ENCODE measurements at regions not wholly inside any gene's neighbourhood (a gene's known extent, or its start where the extent isn't known, plus 50 kb on each side); places are given as distances from the start of the nearest gene placed in this dataset.
A peak's percentile ranks its signal among the peaks of the same experiment; 100 is the strongest.

DNA sequence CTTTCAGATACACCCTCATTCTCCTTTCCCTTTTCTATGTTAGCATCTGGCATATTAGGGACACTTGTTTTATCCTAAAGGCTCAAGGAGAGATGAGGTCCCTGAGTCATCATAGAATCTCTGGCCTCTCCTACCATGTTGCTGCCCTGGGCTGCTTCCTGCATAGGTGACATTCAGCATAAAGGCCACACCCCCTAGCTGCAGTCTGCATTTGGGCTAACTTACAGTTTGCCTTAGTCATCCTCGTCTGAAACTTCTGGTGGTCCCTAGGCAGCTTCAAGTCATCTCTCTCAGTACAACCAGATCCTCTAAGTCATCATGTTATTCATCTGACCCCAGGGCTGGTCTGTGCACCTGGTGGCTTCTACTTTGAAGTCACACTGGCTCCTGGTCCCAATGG is 982.7 kb upstream of the NR2F2 start:
- no peak for DNase-seq

DNA sequence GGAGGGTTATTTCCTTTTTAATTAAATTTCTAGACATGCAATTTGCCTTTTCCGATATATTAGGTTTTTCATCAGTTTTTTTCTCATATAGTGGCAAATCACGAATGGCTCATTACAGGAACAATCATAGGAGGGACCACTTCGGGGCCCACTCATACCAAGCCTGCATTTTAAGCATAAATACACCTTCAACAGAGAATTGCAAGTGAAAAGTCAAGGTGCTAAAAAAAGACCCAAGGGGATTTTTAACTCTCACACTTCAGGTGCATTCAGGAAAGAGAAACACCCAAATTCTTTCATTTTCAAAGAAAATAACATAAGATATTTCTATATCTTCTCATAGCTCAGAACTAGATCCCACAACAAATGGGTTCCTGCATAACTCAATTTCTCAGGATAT is 979.6 kb upstream of the NR2F2 start:
- DNase-seq = no peak

DNA sequence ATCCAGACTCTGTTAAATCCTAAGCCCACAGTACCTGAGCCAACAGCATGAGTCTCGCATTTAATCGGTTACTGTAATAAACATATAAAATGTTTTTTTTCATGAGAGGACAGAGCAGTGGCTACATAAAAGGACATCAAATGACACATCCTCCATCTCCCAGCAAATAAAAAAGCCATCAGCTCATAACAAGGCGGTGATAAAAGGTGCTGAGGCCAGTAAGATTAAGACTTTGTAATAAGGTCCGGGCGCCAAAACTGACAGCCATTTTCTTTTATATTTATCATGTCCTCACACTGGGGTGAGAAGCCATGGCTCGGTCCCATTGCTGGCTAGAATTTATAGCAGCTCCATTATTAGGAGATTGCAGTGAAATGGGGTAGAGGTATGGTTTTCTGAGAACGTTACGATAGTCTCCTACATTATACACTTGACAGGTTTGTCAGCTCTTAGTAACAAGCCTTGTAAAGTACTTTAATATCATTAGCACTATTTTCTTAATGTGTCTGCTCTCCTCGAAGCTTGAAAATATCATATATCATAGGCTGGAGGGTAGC is 977.8 kb upstream of the NR2F2 start:
- DNase-seq = no peak

DNA sequence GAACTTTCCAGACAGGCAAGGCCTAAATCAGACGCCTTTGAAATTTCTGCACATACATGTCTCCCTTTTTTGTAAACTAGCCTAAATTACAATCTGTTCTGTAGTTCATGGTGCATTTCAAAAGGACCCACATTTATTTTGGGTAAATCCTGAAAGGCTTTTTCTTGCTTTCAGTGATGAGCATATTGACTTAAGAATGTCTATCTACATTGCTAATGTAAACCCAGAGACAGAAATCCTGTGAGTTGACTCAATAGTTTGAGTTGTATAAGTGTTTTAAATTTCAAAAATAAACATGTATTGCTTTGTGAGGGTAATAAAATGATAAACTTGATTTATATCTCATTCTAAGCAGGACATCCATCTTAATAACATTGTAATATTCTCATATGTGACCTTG is 977.0 kb upstream of the NR2F2 start:
- no peak for DNase-seq

DNA sequence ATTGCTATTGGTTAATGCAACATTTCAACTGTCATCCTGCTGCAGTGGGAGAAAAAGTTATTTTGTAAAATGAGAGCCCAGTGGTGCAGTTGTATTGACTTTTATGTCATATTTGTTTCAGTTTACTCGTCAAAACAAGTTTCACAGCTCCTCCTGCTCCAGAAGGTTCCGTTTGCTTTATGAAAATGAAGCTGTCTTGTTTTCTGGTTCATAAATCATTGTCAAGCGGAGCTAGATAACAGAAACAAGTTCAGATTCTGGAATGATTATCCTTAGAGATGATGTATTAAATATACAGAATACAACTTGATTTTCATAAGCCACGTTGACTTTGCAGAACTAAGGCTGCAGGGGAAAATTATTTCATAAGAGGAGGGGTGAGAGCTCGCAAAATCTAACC is 970.5 kb upstream of the NR2F2 start:
- DNase-seq = no peak

DNA sequence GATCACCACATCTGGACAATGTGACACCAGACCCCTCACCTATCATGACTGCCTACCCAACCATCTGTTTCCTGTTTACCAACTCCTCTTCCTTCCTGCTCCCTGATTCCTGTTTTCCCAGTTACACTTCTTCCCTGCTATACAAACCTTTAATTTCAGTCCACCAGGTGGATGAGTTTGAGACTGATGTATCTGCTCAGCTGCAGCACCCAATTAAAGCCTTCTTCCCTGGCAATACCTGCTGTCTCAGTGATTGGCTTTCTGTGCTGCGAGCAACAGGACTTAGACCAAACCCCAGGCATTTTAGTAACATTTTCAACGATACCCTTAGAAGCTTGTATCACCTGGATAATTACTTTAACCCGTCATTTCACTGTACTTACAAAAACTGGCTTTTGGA is 968.2 kb upstream of the NR2F2 start:
- no peak for DNase-seq

DNA sequence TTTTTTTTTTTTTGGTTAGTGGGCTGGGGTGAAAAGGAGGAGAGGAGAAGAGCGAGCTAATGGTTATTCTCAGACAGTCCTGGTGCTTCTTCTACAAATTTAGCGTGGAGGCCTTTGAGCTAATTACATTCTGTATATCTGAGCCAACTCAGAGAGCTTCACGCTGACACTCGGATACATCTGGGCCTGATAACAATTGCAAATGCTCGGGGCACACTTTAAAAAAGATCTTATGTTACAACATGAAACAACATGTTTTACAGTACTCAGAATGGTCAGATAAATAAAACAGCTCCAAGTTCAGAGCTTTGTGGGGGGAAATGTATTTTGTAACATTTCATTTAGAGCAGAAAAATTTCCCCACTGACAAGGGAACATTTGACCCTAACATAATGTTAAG is 966.9 kb upstream of the NR2F2 start:
- DNase-seq = peak; percentile 9

DNA sequence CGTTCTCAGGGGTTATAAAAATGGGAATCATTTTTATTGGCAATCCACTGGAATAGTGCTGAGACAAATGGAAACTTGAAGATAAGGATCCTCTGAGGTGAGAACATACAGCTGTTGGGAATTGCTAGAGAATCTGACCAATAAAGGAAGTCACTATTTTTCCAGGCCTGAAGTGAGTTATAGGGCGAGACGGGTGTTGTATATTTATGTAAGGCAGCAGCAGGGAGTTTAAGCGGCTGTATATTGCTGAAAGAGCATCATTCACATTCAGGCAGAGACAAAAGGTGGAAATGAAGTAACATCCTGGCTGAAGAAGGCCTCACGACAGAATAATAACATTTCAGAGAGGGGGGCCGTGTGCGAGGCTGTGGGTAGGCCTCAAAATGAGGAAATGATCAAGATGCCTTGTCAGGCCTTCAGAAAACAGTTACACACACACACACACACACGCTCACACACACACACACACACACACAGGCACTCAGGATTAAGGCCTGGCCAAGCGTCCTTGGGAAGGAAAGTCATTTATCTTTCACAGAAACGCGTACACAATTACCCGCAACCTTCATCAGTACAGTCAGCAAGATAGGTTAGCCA is 964.9 kb upstream of the NR2F2 start:
- DNase-seq = no peak

DNA sequence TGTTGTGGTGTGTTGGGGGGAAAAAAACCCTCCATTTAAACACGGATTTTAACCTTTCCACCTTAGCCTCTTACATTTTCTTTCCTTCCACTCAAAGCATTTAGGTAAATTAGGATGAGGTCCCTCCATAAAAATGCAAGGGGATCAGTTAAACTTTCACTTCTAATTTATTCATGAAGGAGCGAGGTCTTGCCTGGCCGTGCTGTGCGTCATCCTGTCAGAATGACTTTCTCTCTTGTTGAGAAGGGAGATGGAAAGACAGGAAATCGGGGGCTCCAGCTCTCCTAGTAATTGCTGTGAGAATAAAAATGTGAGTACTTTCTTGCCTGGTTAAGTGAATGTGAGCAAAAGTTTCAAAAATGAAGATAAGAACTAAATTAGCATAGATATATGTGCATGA is 962.3 kb upstream of the NR2F2 start:
- no peak for DNase-seq

DNA sequence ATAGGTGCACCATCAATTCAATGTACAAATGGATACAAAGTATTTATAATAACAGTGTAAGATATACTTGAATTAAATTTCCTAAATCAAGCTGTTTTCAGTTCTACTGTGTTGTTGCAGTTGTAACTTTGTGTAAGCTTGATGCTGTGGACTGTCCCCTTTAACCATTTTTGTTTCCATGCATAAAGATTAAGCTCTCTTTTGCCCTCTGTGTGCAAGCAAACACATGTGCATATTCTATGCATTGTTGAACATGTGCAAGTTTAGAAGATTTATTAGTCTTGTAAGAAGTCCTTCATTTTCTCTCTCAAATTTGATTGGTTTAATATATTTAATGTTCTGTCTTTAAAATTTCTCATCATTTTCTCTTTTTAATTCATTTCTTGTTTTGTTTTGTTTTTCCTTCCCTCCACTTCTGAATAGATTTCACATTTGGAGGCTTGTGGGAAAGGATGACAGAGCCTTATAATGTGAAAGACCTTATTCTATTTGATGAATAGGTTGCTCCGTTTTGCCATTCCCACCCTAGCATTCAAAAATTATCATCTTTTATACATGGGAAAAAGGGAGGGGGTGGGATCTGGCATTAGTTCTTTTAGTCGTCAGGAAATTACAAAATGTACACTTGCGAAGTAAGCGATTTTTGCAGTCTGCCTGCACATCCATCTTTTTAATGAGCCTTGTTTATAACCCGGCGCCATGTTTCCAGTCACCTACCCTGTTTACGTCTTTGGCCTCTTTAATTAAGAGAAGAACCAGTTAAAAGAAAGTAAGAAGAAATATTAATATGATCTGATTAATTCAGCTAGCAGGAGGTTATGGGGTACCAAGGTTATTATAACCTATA is 961.5 kb upstream of the NR2F2 start:
- DNase-seq = no peak

DNA sequence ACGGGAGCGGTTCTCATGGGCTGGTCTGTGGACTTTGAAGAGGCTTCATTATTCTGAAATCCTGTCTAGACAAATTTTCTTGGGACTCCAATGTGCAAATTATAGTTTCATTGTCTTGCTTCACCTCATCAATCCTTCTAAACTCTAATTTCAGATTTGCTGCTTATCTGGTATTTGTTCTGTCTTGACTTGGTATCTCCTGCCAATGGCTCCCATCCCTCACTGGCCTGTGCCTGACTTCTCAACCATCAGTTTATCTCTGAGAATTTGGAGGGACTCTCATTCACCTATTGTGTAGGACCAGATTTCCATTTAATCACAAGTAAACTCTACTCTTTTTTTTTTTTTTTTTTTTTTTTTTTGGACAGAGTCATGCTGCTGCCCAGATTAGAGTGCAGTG is 960.2 kb upstream of the NR2F2 start:
- DNase-seq = no peak

DNA sequence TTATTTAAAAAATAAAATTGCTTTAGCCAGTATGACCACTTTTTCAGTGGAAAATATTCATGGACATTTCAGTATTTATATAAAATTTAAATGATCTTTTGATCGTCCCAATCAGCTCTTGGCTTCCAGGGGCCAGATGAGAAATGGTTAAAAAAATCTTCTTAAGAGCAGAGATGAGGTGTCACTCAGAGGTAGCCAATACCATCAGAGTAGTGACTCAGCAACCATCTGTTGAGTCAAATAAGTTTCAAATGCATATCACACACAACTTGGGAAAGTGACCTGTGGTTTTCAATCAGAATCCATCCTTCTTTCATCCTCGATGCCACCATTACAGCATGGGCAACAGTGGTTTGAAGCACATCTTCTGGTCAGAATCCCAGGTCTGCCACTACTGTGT is 958.8 kb upstream of the NR2F2 start:
- DNase-seq = no peak

DNA sequence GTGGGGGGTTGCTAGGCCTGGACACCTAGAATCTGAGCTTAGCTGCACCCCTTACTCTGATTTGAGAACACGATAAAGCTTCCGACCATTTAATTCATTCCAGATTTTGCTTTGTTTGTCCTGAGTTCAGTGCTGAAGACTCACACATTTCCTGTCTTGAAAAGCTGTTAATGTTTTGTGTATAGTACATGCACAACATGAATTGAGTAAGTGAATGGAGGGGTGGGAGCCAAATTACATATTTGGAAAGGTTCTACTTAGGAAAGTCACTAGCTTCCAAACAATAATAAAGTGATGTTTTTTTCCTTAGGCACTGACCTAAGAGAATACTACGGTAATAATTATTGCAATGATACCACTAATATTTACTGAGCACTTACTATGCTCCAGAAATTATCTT is 955.2 kb upstream of the NR2F2 start:
- no peak for DNase-seq

DNA sequence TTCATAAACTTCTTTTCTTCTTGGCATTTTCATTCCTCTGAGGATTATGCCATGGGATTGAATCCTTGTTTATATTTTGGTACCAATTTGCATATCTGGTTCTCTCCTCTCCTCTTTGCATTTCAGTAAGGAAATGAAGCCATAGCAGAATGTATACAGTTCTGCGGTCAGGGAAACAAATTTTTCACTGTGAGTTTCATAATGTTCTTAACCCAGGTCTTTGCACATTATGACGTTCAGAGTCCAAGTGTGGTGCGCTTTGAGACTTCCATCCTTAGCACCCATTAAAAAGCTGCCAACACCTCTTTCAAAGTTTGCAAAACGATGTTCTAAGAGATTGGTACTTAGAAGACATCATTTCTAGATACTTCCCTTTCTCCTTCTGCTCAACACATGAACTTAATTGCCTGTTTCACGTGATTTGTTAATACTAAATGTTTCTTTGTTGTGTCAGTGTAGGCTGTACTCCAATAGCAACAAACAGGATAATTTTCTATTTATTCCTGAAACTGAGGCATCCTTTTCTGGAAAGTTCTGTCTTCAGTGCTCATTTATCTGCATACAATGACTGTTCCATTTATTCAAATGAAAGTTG is 953.1 kb upstream of the NR2F2 start:
- DNase-seq = no peak

DNA sequence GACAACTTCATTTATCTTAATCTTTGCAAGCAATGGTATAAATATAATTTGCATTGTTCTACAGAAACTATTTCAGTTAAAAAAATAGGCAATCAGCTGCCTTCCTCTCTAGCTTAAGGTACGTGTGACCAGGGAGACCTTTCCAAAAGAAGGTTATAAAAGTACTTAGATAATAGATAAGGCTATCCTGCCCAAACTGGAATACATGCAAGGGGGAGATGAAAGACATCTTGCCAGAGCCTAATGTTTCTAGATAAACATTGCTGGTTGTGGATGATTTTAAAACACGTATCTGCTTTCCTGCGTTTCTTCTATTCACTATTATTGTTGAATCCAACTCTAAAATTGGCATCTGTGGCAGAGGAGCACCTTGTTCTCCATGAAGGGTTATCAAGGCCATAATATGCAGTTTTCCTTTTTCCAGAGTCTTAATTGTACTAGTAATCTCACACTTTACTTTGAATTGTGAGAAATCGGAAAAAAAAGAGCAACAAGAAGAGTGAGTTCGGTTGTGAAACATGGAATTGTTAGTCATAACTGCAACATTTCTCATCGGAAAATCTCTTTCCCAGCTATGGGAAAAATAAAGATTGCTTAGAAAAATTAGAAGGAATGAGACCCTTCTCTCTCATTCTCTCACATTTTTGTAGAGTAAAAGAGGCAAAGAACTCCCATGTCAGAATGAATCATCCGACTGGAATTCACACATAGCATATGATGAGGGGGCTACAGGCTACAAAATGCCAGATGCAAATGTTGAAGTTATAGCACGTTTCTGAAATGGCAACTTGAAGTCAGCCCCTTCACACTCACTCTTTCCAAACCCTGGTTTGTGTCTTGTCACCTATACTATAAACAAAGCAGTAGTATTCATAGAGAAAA is 936.1 kb upstream of the NR2F2 start:
- no peak for DNase-seq

DNA sequence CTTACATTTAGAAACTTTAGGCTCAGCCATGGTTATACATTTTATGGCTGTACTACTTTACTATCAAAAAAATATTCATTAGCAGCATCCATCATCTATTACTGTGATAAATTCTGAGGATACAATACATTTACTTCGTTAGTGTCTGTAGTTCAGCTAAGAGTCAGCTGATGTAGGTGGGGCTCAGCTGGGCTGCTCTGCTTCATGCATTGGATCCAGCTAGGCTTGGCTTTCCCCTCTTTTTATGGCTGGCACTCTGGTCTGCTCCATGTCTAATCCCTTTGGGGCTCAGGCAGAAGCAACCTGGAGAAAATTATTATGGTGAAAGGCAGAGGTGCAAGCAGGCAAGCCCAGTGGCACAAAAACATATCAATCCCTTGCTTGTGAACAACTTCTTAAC is 930.1 kb upstream of the NR2F2 start:
- DNase-seq = no peak

DNA sequence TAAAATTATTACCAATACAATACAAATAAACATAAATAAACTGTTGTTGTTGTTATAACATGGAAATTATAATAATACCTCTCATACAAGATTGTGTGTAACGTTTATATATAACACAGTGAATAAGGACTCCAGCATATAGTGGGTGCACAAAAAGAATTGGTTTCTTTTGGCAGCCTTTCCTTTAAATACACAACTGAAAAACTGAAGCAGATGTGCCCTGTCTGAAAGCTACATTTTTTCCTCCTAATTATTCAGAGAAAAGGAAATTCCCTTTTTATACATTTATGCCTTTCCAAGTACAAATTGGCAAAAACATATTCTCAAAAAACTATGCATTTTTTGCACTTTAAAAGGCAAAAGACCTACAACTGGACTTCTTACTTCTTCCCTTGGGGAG is 928.9 kb upstream of the NR2F2 start:
- no peak for DNase-seq

DNA sequence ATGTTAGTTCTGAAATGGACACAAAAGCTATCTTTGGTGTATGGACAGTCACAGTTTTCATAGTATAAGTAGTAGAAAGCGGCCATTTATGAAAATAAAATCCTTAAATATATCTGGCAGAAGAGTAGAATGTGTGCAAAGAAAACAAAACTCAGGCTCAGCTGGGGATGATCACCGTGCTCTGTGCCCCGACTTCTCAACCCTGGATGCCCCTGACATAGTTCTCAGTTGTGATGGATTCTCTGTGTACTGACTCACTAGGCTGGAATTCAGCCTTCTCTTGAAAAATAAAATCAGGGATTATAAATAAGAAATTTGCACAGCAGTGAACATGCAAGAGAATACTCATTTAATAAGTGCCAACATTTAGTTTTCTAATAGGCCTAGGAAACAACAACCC is 925.1 kb upstream of the NR2F2 start:
- DNase-seq = no peak

DNA sequence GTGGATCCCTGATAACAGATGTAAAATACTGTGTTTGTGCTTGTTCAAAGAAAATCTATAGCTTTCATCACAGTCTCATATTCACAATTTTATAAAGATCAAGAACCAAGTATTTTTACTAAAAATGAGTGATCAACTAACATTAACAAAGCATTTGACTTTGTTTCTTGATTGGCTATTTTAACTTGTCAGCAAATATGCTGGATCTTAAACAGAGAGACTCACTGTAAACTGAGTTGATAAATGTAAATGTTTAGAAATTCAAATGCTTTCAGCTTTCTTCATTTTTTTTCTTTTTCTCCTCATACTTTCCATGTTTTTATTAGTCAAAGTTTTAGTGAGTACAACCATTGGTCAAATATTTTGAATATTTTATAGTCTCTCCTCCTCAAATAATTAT is 923.0 kb upstream of the NR2F2 start:
- DNase-seq = no peak

DNA sequence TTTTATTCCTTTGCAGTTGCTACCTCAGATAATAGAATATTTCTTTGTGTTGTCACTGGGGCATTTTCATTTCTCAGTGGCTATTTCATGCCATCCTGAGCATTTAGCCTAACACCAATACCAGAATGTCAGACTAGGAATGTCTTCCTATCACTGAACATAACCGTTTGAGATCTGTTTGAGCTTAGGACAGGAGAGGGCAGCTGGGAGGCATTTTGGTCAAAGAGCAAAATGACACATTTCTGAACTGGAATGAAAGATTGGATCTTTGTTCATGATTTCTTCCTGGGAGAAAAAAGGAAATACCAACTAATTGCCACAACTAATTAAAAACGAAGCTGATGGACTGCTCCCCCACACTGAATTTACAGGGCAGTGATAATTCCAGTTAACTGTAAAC is 921.3 kb upstream of the NR2F2 start:
- DNase-seq = no peak

DNA sequence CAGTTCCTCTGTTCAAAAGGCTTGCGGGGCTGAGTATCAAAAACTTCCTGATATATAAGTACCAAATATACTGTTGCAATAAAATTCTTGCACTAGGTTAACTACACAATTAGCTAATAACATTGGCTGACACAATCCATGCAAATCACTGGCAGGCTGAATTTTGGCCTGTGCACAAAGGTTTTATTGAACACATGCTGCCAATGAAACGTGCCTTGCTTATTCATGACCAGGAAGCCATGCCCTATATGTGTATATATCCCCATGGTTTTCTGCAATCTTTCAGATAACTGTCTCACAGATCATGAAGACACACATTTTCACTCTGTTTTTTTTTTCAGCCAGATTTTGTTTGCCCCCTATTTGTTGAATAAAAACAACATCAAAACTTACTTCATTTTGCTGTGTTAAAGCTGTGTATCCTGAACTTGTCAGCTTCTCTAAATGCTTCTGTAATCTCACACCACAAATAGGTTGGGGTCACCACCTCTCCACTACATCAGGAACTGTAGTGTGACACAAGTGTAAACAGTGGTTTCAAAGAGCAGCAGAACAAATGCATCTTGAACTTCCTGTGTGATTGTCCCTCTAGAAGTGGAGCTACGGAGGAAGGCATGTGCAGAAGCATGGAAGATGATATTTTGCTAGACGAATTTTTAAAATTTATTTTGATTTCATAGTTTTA is 920.7 kb upstream of the NR2F2 start:
- DNase-seq = no peak

DNA sequence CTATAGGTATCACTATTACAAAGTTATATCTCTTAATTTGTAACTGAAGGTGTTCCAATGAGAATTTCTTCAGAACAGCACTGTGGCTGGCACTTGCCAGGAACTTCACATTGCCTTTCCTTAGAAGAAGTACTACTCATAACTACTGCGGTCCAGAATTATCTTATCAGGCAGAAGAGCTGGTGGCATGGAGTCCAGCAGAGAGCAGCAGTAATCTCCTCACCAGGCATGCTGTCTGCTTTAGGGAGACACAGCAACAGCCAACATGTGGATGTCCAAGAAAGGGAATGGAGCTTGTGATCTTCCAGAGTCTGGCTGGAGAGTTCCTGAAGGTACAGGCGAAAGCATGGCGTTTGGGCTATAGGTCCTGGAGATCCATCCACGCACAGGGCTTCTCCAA is 919.7 kb upstream of the NR2F2 start:
- no peak for DNase-seq

DNA sequence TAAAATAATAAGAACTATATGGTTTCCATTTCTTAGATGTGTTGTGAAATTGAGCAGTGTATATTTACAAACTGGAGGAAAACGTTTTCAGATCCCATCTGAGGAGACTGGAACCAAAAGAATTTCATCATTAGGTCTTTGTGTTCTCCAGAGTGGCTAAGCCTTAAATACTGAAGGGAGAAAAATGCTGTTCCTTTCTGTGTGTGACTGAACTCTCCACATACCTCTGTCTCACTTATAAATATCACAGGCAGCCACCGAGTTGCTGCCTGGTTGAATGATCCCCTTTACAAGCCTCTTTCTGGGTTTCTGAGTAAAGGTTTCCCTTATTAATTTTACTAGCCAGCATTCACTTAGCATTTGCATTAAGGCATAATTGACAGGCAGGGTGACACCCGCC is 913.9 kb upstream of the NR2F2 start:
- no peak for DNase-seq
